Cerebellar cortex (tissue), 1 donor: ENCODE measurements at regions not wholly inside any gene's neighbourhood (a gene's known extent, or its start where the extent isn't known, plus 50 kb on each side); places are given as distances from the start of the nearest gene placed in this dataset.
A peak's percentile ranks its signal among the peaks of the same experiment; 100 is the strongest.

Experiments
- DNase-seq: peaks from one replicate; pipeline ENCODE4 v3.0.0-alpha.2; 2015; ENCODE audit warnings: low spot score

- DNase-seq: no peak
These were observed 555.7 kb downstream of the PCDH7 start for GRCh38 chr4:31275906-31276305.

- DNase-seq: no peak
These were observed 563.5 kb downstream of the PCDH7 start for GRCh38 chr4:31283679-31284078.

- DNase-seq: no peak
These were observed 570.7 kb downstream of the PCDH7 start for GRCh38 chr4:31290836-31291235.

- no peak for DNase-seq
These were observed 571.1 kb downstream of the PCDH7 start for GRCh38 chr4:31291238-31291637.

- peak; percentile 1 for DNase-seq
These were observed 574.7 kb downstream of the PCDH7 start for GRCh38 chr4:31294655-31295480.

GRCh38 chr4:31298737-31299136 is 578.6 kb downstream of the PCDH7 start:
- DNase-seq: no peak

GRCh38 chr4:31307029-31307428 is 586.9 kb downstream of the PCDH7 start:
- DNase-seq: no peak

GRCh38 chr4:31324814-31325213 is 604.6 kb downstream of the PCDH7 start:
- no peak for DNase-seq

- DNase-seq: no peak
These were observed 605.1 kb downstream of the PCDH7 start for GRCh38 chr4:31325300-31325699.

- DNase-seq: no peak
These were observed 606.9 kb downstream of the PCDH7 start for GRCh38 chr4:31327031-31327430.

- DNase-seq: no peak
These were observed 608.8 kb downstream of the PCDH7 start for GRCh38 chr4:31328932-31329331.

GRCh38 chr4:31334086-31334910 is 614.1 kb downstream of the PCDH7 start:
- DNase-seq: no peak

GRCh38 chr4:31338000-31338399 is 617.8 kb downstream of the PCDH7 start:
- DNase-seq: no peak

- DNase-seq: no peak
These were observed 621.6 kb downstream of the PCDH7 start for GRCh38 chr4:31341601-31342359.

- no peak for DNase-seq
These were observed 622.9 kb downstream of the PCDH7 start for GRCh38 chr4:31343061-31343460.

GRCh38 chr4:31349907-31350306 is 629.7 kb downstream of the PCDH7 start:
- DNase-seq: no peak

GRCh38 chr4:31351695-31352094 is 631.5 kb downstream of the PCDH7 start:
- DNase-seq: no peak

- DNase-seq: no peak
These were observed 636.7 kb downstream of the PCDH7 start for GRCh38 chr4:31356839-31357238.

- DNase-seq: no peak
These were observed 640.6 kb downstream of the PCDH7 start for GRCh38 chr4:31360786-31361185.

- DNase-seq: no peak
These were observed 642.6 kb downstream of the PCDH7 start for GRCh38 chr4:31362756-31363155.

- no peak for DNase-seq
These were observed 645.0 kb downstream of the PCDH7 start for GRCh38 chr4:31365006-31365690.

- no peak for DNase-seq
These were observed 645.9 kb downstream of the PCDH7 start for GRCh38 chr4:31366041-31366440.
